ENCODE measurements at regions not wholly inside any gene's neighbourhood (a gene's known extent, or its start where the extent isn't known, plus 50 kb on each side); places are given as distances from the start of the nearest gene placed in this dataset.

- no peak for TF ChIP-seq RAD21 (IDR thresholded peaks at IDR 0.05; ENCODE audit: low read depth)
- no peak for TF ChIP-seq YY1 (IDR thresholded peaks at IDR 0.05; ENCODE audit: low read depth)
- no peak for TF ChIP-seq EP300 (IDR thresholded peaks at IDR 0.05; ENCODE audit: borderline replicate concordance)
- no peak for TF ChIP-seq CEBPB (IDR thresholded peaks at IDR 0.05)
- TF ChIP-seq TEAD4 (IDR thresholded peaks at IDR 0.05): no peak
- TF ChIP-seq MAX (IDR thresholded peaks at IDR 0.05): no peak
- TF ChIP-seq CREB1 (IDR thresholded peaks at IDR 0.05; ENCODE audit: low read depth): no peak
- no peak for TF ChIP-seq TAF1 (IDR thresholded peaks at IDR 0.05; ENCODE audit: low read depth)
- TF ChIP-seq USF1 (IDR thresholded peaks at IDR 0.05): no peak
- TF ChIP-seq REST (IDR thresholded peaks at IDR 0.05; ENCODE audit: low read depth): no peak
- TF ChIP-seq EGR1 (IDR thresholded peaks at IDR 0.05): no peak
- TF ChIP-seq NFIC (IDR thresholded peaks at IDR 0.05): no peak
- TF ChIP-seq TCF12 (IDR thresholded peaks at IDR 0.05; ENCODE audit: low read depth): no peak
These were observed 353.2 kb upstream of the SOX5 start for GRCh38 chr12:24302708-24303107.

Data from Ishikawa (cell line).